Parathyroid adenoma (tissue), 2 donors: ENCODE measurements at regions not wholly inside any gene's neighbourhood (a gene's known extent, or its start where the extent isn't known, plus 50 kb on each side); places are given as distances from the start of the nearest gene placed in this dataset.

Source experiments
- H2AFZ ChIP-seq: fragments of 300-600 bp; sonication (generic); one replicate; pipeline ENCODE4 v1.7.0; 2017; ENCODE audit warnings: antibody characterized with exemption, mild to moderate bottlenecking
- H3K27ac ChIP-seq: fragments of 300-600 bp; sonication (generic); one replicate; pipeline ENCODE4 v1.7.0; 2017
- H3K27me3 ChIP-seq: fragments of 300-600 bp; sonication (generic); one replicate; pipeline ENCODE4 v1.7.0; 2017; ENCODE audit warnings: low read length; ENCODE audit not compliant: control insufficient read depth, insufficient read depth
- H3K36me3 ChIP-seq: fragments of 300-600 bp; sonication (generic); one replicate; pipeline ENCODE4 v1.7.0; 2017; ENCODE audit warnings: low read length; ENCODE audit not compliant: control insufficient read depth, insufficient read depth
- H3K4me1 ChIP-seq: fragments of 300-600 bp; sonication (generic); one replicate; pipeline ENCODE4 v1.7.0; 2017; ENCODE audit warnings: control low read depth
- H3K4me2 ChIP-seq: fragments of 300-600 bp; sonication (generic); one replicate; pipeline ENCODE4 v1.7.0; 2017; ENCODE audit warnings: low read length
- H3K4me3 ChIP-seq: fragments of 300-600 bp; sonication (generic); one replicate; pipeline ENCODE4 v1.7.0; 2017; ENCODE audit warnings: low read depth, low read length
- H3K79me2 ChIP-seq: fragments of 300-600 bp; sonication (generic); one replicate; pipeline ENCODE4 v1.7.0; 2017; ENCODE audit warnings: control low read depth
- H3K9ac ChIP-seq: fragments of 300-600 bp; sonication (generic); one replicate; pipeline ENCODE4 v1.7.0; 2017; ENCODE audit warnings: mild to moderate bottlenecking
- H3K9me3 ChIP-seq: fragments of 300-600 bp; sonication (generic); one replicate; pipeline ENCODE4 v1.7.0; 2017; ENCODE audit warnings: low read length; ENCODE audit not compliant: control insufficient read depth
- CTCF ChIP-seq: fragments of 300-600 bp; sonication (generic); IDR thresholded peaks from one replicate; pipeline ENCODE4 v1.7.0; 2017; ENCODE audit warnings: antibody characterized with exemption, mild to moderate bottlenecking
- donor health status: primary hyperparathyroidism.

DNA sequence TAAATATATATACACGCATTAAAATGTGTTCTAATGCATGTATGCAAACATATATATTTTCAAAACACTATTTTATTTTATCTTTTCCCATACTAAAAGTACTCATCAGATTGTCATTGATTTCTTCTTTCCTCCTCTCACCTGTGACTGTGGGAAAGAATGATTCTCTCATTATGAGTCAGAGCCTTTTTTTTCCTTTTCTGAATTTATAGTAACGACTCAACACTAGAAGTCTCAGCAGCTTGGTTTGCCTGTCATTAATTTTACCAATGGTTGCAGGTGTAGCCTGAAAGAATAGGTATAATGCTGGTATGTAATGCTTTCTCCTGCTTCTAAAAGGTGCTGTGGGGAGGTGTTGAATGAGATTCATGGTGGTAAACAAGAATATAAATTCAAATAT lies 328.7 kb downstream of the UTRN start:
- Histone ChIP-seq H3K27ac (no peak overlapping the region), H3K4me3 (no peak overlapping the region), H3K4me2 (no peak overlapping the region), H3K4me1 (no peaks in the 10 kb centered on the region), H3K27me3 (no peaks in the 10 kb centered on the region), H3K36me3 (no peaks in the 10 kb centered on the region), H3K9ac (no peak overlapping the region), H3K9me3 (no peaks in the 10 kb centered on the region), H3K79me2 (no peaks in the 10 kb centered on the region), H2AFZ (no peak overlapping the region)
- TF ChIP-seq CTCF = no peak

DNA sequence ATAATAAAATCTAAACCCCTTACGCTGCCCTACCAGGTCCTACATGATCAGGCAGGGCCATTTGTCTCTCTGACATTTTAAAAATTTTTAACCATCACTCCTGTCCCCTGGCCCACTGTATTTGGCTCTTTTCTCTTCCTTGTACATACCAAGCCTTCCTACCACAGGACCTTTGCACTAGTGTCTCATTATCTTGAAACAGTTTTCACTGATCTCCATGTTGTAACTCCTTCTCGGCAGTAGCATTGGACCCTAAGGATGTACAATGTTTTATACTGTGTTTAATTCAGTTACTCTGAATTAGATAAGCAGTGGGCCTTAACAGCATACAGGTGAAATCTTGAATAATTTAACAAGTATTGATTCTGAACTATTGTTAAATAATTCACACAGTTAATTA lies 330.7 kb downstream of the UTRN start:
- H3K4me3 ChIP-seq = no peak overlapping the region
- no peak for TF ChIP-seq CTCF
- no peak overlapping the region for H3K9ac ChIP-seq

GRCh38 chr6:144617191-144617590 lies 332.1 kb downstream of the UTRN start:
- H2AFZ ChIP-seq = no peak overlapping the region
- no peaks in the 10 kb centered on the region for H3K4me1 ChIP-seq
- H3K36me3 ChIP-seq = no peaks in the 10 kb centered on the region
- no peak overlapping the region for H3K9ac ChIP-seq
- H3K9me3 ChIP-seq = no peaks in the 10 kb centered on the region
- no peaks in the 10 kb centered on the region for H3K27me3 ChIP-seq
- no peak for TF ChIP-seq CTCF
- H3K27ac ChIP-seq = no peak overlapping the region
- H3K4me3 ChIP-seq = no peak overlapping the region
- peaks cover 4% of the 10 kb centered on the region for H3K79me2 ChIP-seq
- H3K4me2 ChIP-seq = no peak overlapping the region

More for the DNA sequence above, 330.7 kb downstream of the UTRN start:
- Histone ChIP-seq H3K9me3 (no peaks in the 10 kb centered on the region), H3K27me3 (no peaks in the 10 kb centered on the region), H2AFZ (no peak overlapping the region), H3K79me2 (no peaks in the 10 kb centered on the region), H3K4me2 (no peak overlapping the region), H3K27ac (no peak overlapping the region), H3K4me1 (no peaks in the 10 kb centered on the region), H3K36me3 (no peaks in the 10 kb centered on the region)

- no peaks in the 10 kb centered on the region for H3K27me3 ChIP-seq
- H3K36me3 ChIP-seq = no peaks in the 10 kb centered on the region
- no peak overlapping the region for H3K27ac ChIP-seq
- no peak overlapping the region for H3K4me2 ChIP-seq
- peaks cover 4% of the 10 kb centered on the region for H3K79me2 ChIP-seq
- H3K4me1 ChIP-seq = no peaks in the 10 kb centered on the region
- H3K9me3 ChIP-seq = no peaks in the 10 kb centered on the region
- H2AFZ ChIP-seq = no peak overlapping the region
- TF ChIP-seq CTCF = no peak
- no peak overlapping the region for H3K4me3 ChIP-seq
- no peak overlapping the region for H3K9ac ChIP-seq
These were observed 332.6 kb downstream of the UTRN start for GRCh38 chr6:144617708-144618107.

DNA sequence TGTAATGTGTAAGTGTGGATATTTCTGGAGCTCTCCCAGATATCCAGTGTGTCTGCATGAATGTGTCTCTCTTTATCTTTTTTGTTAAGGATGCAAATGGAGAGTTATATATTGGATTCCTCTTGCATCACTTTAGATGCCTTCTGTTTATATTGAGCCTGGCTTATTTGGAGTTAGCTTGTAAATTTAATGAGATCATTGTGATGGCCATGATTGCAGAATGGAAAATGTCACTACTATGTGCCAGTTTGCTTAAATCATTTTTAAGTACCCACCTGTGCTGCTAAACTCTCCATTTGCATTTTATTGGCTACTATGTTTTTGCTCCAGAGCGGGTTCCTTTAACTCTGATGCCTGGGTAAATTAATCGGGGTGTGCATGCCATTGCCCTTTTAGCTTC lies 334.8 kb downstream of the UTRN start:
- Histone ChIP-seq H3K4me3 (no peak overlapping the region), H3K27me3 (no peaks in the 10 kb centered on the region), H3K4me1 (peaks cover 7% of the 10 kb centered on the region), H3K4me2 (no peak overlapping the region), H2AFZ (no peak overlapping the region), H3K79me2 (peaks cover 4% of the 10 kb centered on the region), H3K9ac (no peak overlapping the region), H3K9me3 (no peaks in the 10 kb centered on the region), H3K27ac (no peak overlapping the region), H3K36me3 (no peaks in the 10 kb centered on the region)
- TF ChIP-seq CTCF = no peak
